ENCODE measurements at regions not wholly inside any gene's neighbourhood (a gene's known extent, or its start where the extent isn't known, plus 50 kb on each side); places are given as distances from the start of the nearest gene placed in this dataset.

- TF ChIP-seq MXI1 (conservative IDR thresholded peaks at IDR 0.05; ENCODE audit: poor library complexity, severe bottlenecking) (no peak), POLR2AphosphoS5 (IDR thresholded peaks at IDR 0.05) (no peak), CTCF (IDR thresholded peaks at IDR 0.05; ENCODE audit: poor library complexity, severe bottlenecking) (no peak), EP300 (conservative IDR thresholded peaks at IDR 0.05; ENCODE audit: poor library complexity, severe bottlenecking) (no peak), EZH2 (IDR thresholded peaks at IDR 0.05; ENCODE audit: borderline replicate concordance, insufficient read depth, low read length, poor library complexity, severe bottlenecking) (no peak), SMC3 (conservative IDR thresholded peaks at IDR 0.05; ENCODE audit: poor library complexity) (no peak), TAF1 (IDR thresholded peaks at IDR 0.05; ENCODE audit: low read depth) (no peak)
Observed at GRCh38 chr12:127773520-127773919, 493.4 kb upstream of the TMEM132C start.
